OCI-LY1 (cell line): ENCODE measurements at regions not wholly inside any gene's neighbourhood (a gene's known extent, or its start where the extent isn't known, plus 50 kb on each side); places are given as distances from the start of the nearest gene placed in this dataset.

ENCODE experiments used
- H2AFZ ChIP-seq: fragments of 200-600 bp; sonication (generic), shearing (Covaris generic); 2 replicates; pipeline ENCODE4 v1.6.0; 2014; ENCODE audit warnings: antibody characterized with exemption, mild to moderate bottlenecking, low read length
- H3F3A ChIP-seq: fragments of 200-600 bp; sonication (generic), shearing (Covaris generic); 2 replicates; pipeline ENCODE4 v1.6.0; 2014; ENCODE audit warnings: mild to moderate bottlenecking, antibody characterized with exemption, low read length, moderate library complexity; ENCODE audit not compliant: insufficient read depth
- H3K27ac ChIP-seq: fragments of 200-600 bp; sonication (generic); 2 replicates; pipeline ENCODE4 v1.5.1; 2014; ENCODE audit warnings: low read length, mixed run types, mild to moderate bottlenecking, low read depth; ENCODE audit not compliant: poor library complexity, severe bottlenecking
- H3K27me3 ChIP-seq: fragments of 200-600 bp; sonication (generic); 2 replicates; pipeline ENCODE4 v1.6.0; 2014; ENCODE audit warnings: antibody characterized with exemption, mild to moderate bottlenecking, low read length, moderate library complexity; ENCODE audit not compliant: insufficient read depth
- H3K36me3 ChIP-seq: fragments of 200-600 bp; sonication (generic); 2 replicates; pipeline ENCODE4 v1.6.1; 2014; ENCODE audit warnings: mild to moderate bottlenecking, antibody characterized with exemption, low read length, moderate library complexity, mixed read lengths; ENCODE audit not compliant: insufficient read depth
- H3K4me1 ChIP-seq: fragments of 200-600 bp; sonication (generic); 2 replicates; pipeline ENCODE4 v1.5.1; 2014; ENCODE audit warnings: mild to moderate bottlenecking, low read length, moderate library complexity; ENCODE audit not compliant: insufficient read depth, severe bottlenecking
- H3K4me2 ChIP-seq: fragments of 200-600 bp; sonication (generic), shearing (Covaris generic); 2 replicates; pipeline ENCODE4 v1.6.1; 2014; ENCODE audit warnings: low read length
- H3K4me3 ChIP-seq: fragments of 200-600 bp; sonication (generic); 2 replicates; pipeline ENCODE4 v1.5.1; 2014; ENCODE audit warnings: low read length, low read depth, mild to moderate bottlenecking, mixed read lengths; ENCODE audit not compliant: poor library complexity, severe bottlenecking
- H3K79me2 ChIP-seq: fragments of 200-600 bp; shearing (Covaris generic); 2 replicates; pipeline ENCODE4 v1.6.1; 2016; ENCODE audit warnings: mixed run types, low read length, mixed read lengths; ENCODE audit not compliant: insufficient read depth
- H3K9ac ChIP-seq: fragments of 200-600 bp; sonication (generic), shearing (Covaris generic); 2 replicates; pipeline ENCODE4 v1.6.1; 2014; ENCODE audit warnings: mild to moderate bottlenecking, low read length, mixed read lengths
- H3K9me2 ChIP-seq: fragments of 200-600 bp; sonication (generic), shearing (Covaris generic); 2 replicates; pipeline ENCODE4 v1.6.1; 2014; ENCODE audit warnings: low read depth, mild to moderate bottlenecking, low read length, mixed read lengths
- H3K9me3 ChIP-seq: fragments of 200-600 bp; shearing (Covaris generic); 2 replicates; pipeline ENCODE4 v1.6.1; 2014; ENCODE audit warnings: low read length, mixed read lengths
- H4K20me1 ChIP-seq: fragments of 200-600 bp; sonication (generic), shearing (Covaris generic); 2 replicates; pipeline ENCODE4 v1.6.0; 2016; ENCODE audit warnings: mild to moderate bottlenecking, low read length; ENCODE audit not compliant: insufficient read depth
- CTCF ChIP-seq: fragments of 200-600 bp; sonication (generic), shearing (Covaris generic); IDR thresholded peaks from 2 replicates; pipeline ENCODE4 v1.5.1; 2017; ENCODE audit warnings: mild to moderate bottlenecking, antibody characterized with exemption, low read length, moderate library complexity, mixed read lengths
- EZH2 ChIP-seq: fragments of 200-600 bp; sonication (generic), shearing (Covaris generic); IDR thresholded peaks from 2 replicates; pipeline ENCODE4 v1.8.0; 2017; ENCODE audit warnings: borderline replicate concordance, mixed run types, mild to moderate bottlenecking, antibody characterized with exemption, low read length, moderate library complexity, mixed read lengths

GRCh38 chr14:29126361-29126760 lies 359.8 kb downstream of the FOXG1 start:
- H3K27ac ChIP-seq: no peak overlapping the region
- no peaks in the 10 kb centered on the region for H3K27me3 ChIP-seq
- H2AFZ ChIP-seq: no peak overlapping the region

GRCh38 chr14:29126865-29127264 lies 360.3 kb downstream of the FOXG1 start:
- Histone ChIP-seq H3K4me1 (no peaks in the 10 kb centered on the region), H3K9me2 (no peaks in the 10 kb centered on the region), H3K36me3 (no peaks in the 10 kb centered on the region), H3K27me3 (no peaks in the 10 kb centered on the region), H3K9me3 (no peaks in the 10 kb centered on the region), H3K79me2 (no peaks in the 10 kb centered on the region), H3K4me2 (no peak overlapping the region), H4K20me1 (no peaks in the 10 kb centered on the region), H3K9ac (no peak overlapping the region), H2AFZ (no peak overlapping the region), H3K4me3 (no peak overlapping the region), H3F3A (no peaks in the 10 kb centered on the region), H3K27ac (no peak overlapping the region)
- no peak for TF ChIP-seq CTCF

More at GRCh38 chr14:29126361-29126760, 359.8 kb downstream of the FOXG1 start:
- no peaks in the 10 kb centered on the region for H4K20me1 ChIP-seq
- H3K9me3 ChIP-seq: no peaks in the 10 kb centered on the region
- no peak overlapping the region for H3K4me2 ChIP-seq
- H3K36me3 ChIP-seq: no peaks in the 10 kb centered on the region
- no peaks in the 10 kb centered on the region for H3F3A ChIP-seq
- TF ChIP-seq CTCF (no peak), EZH2 (no peak)
- H3K79me2 ChIP-seq: no peaks in the 10 kb centered on the region
- H3K9ac ChIP-seq: no peak overlapping the region
- H3K4me1 ChIP-seq: no peaks in the 10 kb centered on the region
- no peak overlapping the region for H3K4me3 ChIP-seq
- no peaks in the 10 kb centered on the region for H3K9me2 ChIP-seq

- Histone ChIP-seq H3K27ac (no peak overlapping the region), H3K4me2 (no peak overlapping the region), H3K4me3 (no peak overlapping the region), H2AFZ (no peak overlapping the region), H4K20me1 (no peaks in the 10 kb centered on the region), H3K79me2 (no peaks in the 10 kb centered on the region), H3K4me1 (no peaks in the 10 kb centered on the region), H3K9me2 (no peaks in the 10 kb centered on the region), H3K9ac (no peak overlapping the region), H3K36me3 (no peaks in the 10 kb centered on the region), H3F3A (no peaks in the 10 kb centered on the region), H3K27me3 (no peaks in the 10 kb centered on the region), H3K9me3 (no peaks in the 10 kb centered on the region)
- TF ChIP-seq CTCF (no peak), EZH2 (no peak)
Measured at GRCh38 chr14:29140016-29140415, 373.4 kb downstream of the FOXG1 start.
